ENCODE measurements at regions not wholly inside any gene's neighbourhood (a gene's known extent, or its start where the extent isn't known, plus 50 kb on each side); places are given as distances from the start of the nearest gene placed in this dataset.
"Not testable (repeated sequence)": the region's sequence is repeated elsewhere in the genome, so short reads cannot be mapped to it uniquely, and the experiment has no call there.

DNA sequence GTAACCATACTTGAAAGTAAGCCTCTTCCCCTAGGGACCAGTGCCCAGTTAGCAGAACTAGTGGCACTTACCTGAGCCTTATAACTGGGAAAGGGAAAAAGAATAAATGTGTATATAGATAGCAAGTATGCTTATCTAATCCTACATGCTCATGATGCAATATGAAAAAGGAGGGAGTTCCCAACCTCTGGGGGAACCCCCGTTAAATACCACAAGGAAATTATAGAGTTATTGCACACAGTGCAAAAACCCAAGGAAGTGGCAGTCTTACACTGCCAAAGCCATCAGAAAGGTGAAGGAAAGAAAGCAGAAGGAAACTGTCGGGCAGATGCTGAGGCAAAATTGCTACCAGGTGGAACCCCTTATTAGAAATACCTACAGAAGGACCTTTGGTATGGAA is 92.2 kb downstream of the VCY start:
- TF ChIP-seq CTCF (IDR thresholded peaks at IDR 0.05; ENCODE audit: borderline replicate concordance, extremely low read depth, low read length, poor library complexity, severe bottlenecking); EZH2 (IDR thresholded peaks at IDR 0.05; ENCODE audit: borderline replicate concordance, low read depth, low read length, severe bottlenecking): not testable (repeated sequence)

All from DND-41 (cell line).